ENCODE measurements at regions not wholly inside any gene's neighbourhood (a gene's known extent, or its start where the extent isn't known, plus 50 kb on each side); places are given as distances from the start of the nearest gene placed in this dataset.

GRCh38 chr17:34861864-34862263 lies 99.4 kb downstream of the CCT6B start:
- Histone ChIP-seq H3K4me3 (replicated peaks in 1 of 3; ENCODE audit: insufficient read depth in 1 of 3, low read depth in 2 of 3, low read length in 3 of 3) (no peak overlapping the region), H3K9ac (ENCODE audit: insufficient read depth, low read depth, low read length) (no peak overlapping the region), H4K20me1 (ENCODE audit: insufficient read depth, low read length) (no peaks in the 10 kb centered on the region), H3K27me3 (ENCODE audit: control insufficient read depth in 1 of 2, insufficient read depth in 2 of 2, low read length in 2 of 2) (0 out of 5 replicates have a peak, but pooled peaks cover 0 to 3% of the 10 kb centered on the region in 2 experiments), H3K36me3 (replicated peaks in 1 of 2; ENCODE audit: control insufficient read depth in 1 of 2, insufficient read depth in 2 of 2, low read length in 2 of 2) (no peaks in the 10 kb centered on the region), H3K4me2 (ENCODE audit: low read depth, low read length) (no peak overlapping the region), H3K27ac (ENCODE audit: extremely low read length, insufficient read depth, low read length) (no peak overlapping the region), H3K9me3 (ENCODE audit: low read length) (no peaks in the 10 kb centered on the region), H3K4me1 (ENCODE audit: insufficient read depth, low read length) (no peaks in the 10 kb centered on the region), H2AFZ (ENCODE audit: low read length) (no peak overlapping the region), H3K79me2 (ENCODE audit: insufficient read depth, low read length) (no peaks in the 10 kb centered on the region)
- no peak for DNase-seq (ENCODE audit: low spot score)
- TF ChIP-seq TBP (CRISPR knock-in tag; IDR thresholded peaks at IDR 0.05) (no peak), TGIF2 (CRISPR knock-in tag; IDR thresholded peaks at IDR 0.05) (no peak), PRMT3 (CRISPR knock-in tag; IDR thresholded peaks at IDR 0.05; ENCODE audit: borderline replicate concordance, low read depth) (no peak), ZNF660 (CRISPR knock-in tag; IDR thresholded peaks at IDR 0.05; ENCODE audit: borderline replicate concordance, low read depth) (no peak), HIVEP1 (CRISPR knock-in tag; IDR thresholded peaks at IDR 0.05) (no peak), ZNF501 (CRISPR knock-in tag; IDR thresholded peaks at IDR 0.05) (no peak), JARID2 (CRISPR knock-in tag; IDR thresholded peaks at IDR 0.05; ENCODE audit: insufficient replicate concordance) (no peak), ZNF747 (CRISPR knock-in tag; IDR thresholded peaks at IDR 0.05; ENCODE audit: borderline replicate concordance) (no peak), KAT2B (IDR thresholded peaks at IDR 0.05; ENCODE audit: borderline replicate concordance, low read depth, low read length) (no peak), ZNF746 (CRISPR knock-in tag; IDR thresholded peaks at IDR 0.05) (no peak)
- 0% methylated on average over 4 of the region's 4 CpGs for WGBS (ENCODE audit: low lambda C conversion rate)
- ChIA-PET CTCF (ENCODE audit: low intra/inter-chr PET ratio, low total read pairs) (no interaction called here), POLR2A (no interaction called here)
- in situ Hi-C loops (cut with HindIII; ENCODE audit: extremely low pct_ligation_motif_present, low pct_unique_long_range_greater_than_20kb) = no loop called here
- BruUV-seq (replicated peaks) = no TSS peak
- intact Hi-C loops (cut with micrococcal nuclease; ENCODE audit: unreplicated experiment) = no loop called here
- FAIRE-seq = no peak
- no peak for ATAC-seq

- Histone ChIP-seq H3K27ac (ENCODE audit: extremely low read length, insufficient read depth, low read length) (no peak overlapping the region), H3K9me3 (ENCODE audit: low read length) (no peaks in the 10 kb centered on the region), H3K27me3 (ENCODE audit: control insufficient read depth in 1 of 2, insufficient read depth in 2 of 2, low read length in 2 of 2) (peaks cover 0 to 8% of the 10 kb centered on the region in 2 experiments; a peak in 1 of 5 replicates), H3K79me2 (ENCODE audit: insufficient read depth, low read length) (no peaks in the 10 kb centered on the region), H3K36me3 (replicated peaks in 1 of 2; ENCODE audit: control insufficient read depth in 1 of 2, insufficient read depth in 2 of 2, low read length in 2 of 2) (no peaks in the 10 kb centered on the region), H4K20me1 (ENCODE audit: insufficient read depth, low read length) (no peaks in the 10 kb centered on the region), H3K4me3 (replicated peaks in 1 of 3; ENCODE audit: insufficient read depth in 1 of 3, low read depth in 2 of 3, low read length in 3 of 3) (no peak overlapping the region), H3K4me2 (ENCODE audit: low read depth, low read length) (no peak overlapping the region), H2AFZ (ENCODE audit: low read length) (no peak overlapping the region), H3K4me1 (ENCODE audit: insufficient read depth, low read length) (no peaks in the 10 kb centered on the region), H3K9ac (ENCODE audit: insufficient read depth, low read depth, low read length) (no peak overlapping the region)
- CTCF ChIA-PET (ENCODE audit: low intra/inter-chr PET ratio, low total read pairs) = no interaction called here
- BruUV-seq (replicated peaks) = no TSS peak
- 11% methylated on average over 4 of the region's 5 CpGs for WGBS (ENCODE audit: low lambda C conversion rate)
- in situ Hi-C loops (cut with HindIII; ENCODE audit: extremely low pct_ligation_motif_present, low pct_unique_long_range_greater_than_20kb) (no loop called here), intact Hi-C loops (cut with micrococcal nuclease; ENCODE audit: unreplicated experiment) (no loop called here)
- ATAC-seq = no peak
- POLR2A ChIA-PET = no interaction called here
- FAIRE-seq = no peak
- no peak for DNase-seq (ENCODE audit: low spot score)
- TF ChIP-seq PAWR (CRISPR knock-in tag; IDR thresholded peaks at IDR 0.05; ENCODE audit: borderline replicate concordance) (no peak), ZNF710 (CRISPR knock-in tag; IDR thresholded peaks at IDR 0.05; ENCODE audit: borderline replicate concordance) (no peak), IKZF4 (CRISPR knock-in tag; IDR thresholded peaks at IDR 0.05; ENCODE audit: borderline replicate concordance, low read depth, not compliant biosample characterization) (no peak), ZMAT5 (CRISPR knock-in tag; IDR thresholded peaks at IDR 0.05; ENCODE audit: borderline replicate concordance, low read depth) (no peak), ZNF709 (CRISPR knock-in tag; IDR thresholded peaks at IDR 0.05) (no peak), ZNF775 (CRISPR knock-in tag; IDR thresholded peaks at IDR 0.05; ENCODE audit: borderline replicate concordance) (no peak), MTF1 (CRISPR knock-in tag; IDR thresholded peaks at IDR 0.05) (no peak), MZF1 (CRISPR knock-in tag; IDR thresholded peaks at IDR 0.05; ENCODE audit: borderline replicate concordance) (no peak)
These were observed 101.6 kb downstream of the CCT6B start for GRCh38 chr17:34859652-34860051.
